ENCODE measurements at regions not wholly inside any gene's neighbourhood (a gene's known extent, or its start where the extent isn't known, plus 50 kb on each side); places are given as distances from the start of the nearest gene placed in this dataset.
A peak's percentile ranks its signal among the peaks of the same experiment; 100 is the strongest.

DNA sequence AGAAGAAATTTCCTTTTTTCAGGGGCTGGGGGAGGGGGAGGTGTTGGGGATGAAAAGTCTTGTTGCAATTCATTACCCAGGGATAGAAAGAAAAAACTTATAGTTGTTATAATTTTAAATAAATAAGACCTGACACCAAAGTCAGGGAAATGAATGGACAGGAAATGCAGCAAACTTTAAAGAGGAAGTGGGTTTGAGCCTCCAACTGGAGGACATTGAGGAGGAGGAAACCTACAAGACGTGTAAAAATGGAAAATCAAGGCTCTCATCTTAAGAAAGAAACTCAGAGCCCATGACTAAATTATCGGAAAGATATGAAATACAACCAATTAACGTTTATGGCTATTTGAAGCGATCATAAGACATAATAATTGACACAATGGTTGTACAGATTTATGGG lies 54.4 kb downstream of the NIBAN1 start:
- no peak for DNase-seq

GRCh38 chr1:184915463-184916090 lies 58.7 kb downstream of the NIBAN1 start:
- no peak for DNase-seq

DNA sequence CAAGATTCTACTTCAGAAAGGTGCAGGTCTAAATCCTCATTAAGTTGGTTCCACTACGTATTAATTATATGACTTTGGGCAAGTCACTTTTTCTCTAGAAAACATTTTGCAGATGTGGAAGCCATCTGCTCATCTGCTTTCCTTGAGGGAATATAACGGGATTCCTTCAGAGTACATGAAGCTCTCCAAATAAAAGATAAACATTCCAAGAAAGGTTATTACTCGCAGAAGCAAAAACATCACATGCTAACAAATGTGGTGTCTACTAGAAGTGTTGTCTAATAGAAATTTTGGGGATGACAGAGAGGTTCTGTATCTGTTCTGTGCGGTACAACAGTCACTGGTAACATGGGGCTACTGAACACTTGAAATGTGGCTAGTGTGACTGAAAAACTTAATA lies 60.2 kb downstream of the NIBAN1 start:
- DNase-seq = no peak

GRCh38 chr1:184912392-184912791 lies 61.9 kb downstream of the NIBAN1 start:
- no peak for DNase-seq

- DNase-seq = no peak
These were observed 62.5 kb downstream of the NIBAN1 start for GRCh38 chr1:184911830-184912229.

DNA sequence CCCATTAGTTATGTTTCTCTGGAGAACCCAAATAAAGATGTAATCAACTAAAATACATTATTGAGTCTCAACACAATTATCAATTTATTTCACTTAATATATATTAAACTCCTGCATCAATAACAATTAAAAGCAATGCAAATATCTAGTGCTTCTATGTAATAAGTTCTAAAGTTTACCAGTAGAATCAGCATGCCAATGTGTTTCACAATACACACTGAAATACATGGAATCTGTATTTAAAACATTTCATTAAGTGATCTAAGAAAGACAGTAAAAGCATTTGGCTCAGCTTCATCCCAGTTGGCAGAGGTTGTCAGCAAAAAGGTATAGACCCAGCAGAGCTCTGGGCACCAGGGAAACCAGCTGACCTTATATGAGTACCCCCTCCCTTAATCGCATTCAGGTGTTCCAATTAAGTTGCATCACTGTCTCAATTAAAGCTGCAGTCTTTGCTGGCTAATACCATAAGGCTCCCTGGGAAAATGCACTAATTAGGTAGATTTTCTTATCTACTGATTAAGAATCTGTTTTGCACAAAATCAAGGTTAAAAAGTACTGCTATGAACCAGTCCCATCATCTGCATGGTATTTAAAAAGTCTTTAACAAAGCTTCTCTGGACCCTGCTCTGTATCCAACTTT lies 63.1 kb downstream of the NIBAN1 start:
- DNase-seq = no peak

GRCh38 chr1:184910691-184911091 lies 63.6 kb downstream of the NIBAN1 start:
- DNase-seq = no peak

- no peak for DNase-seq
These were observed 64.3 kb downstream of the NIBAN1 start for GRCh38 chr1:184910005-184910404.

- no peak for DNase-seq
These were observed 65.3 kb downstream of the NIBAN1 start for GRCh38 chr1:184909019-184909418.

DNA sequence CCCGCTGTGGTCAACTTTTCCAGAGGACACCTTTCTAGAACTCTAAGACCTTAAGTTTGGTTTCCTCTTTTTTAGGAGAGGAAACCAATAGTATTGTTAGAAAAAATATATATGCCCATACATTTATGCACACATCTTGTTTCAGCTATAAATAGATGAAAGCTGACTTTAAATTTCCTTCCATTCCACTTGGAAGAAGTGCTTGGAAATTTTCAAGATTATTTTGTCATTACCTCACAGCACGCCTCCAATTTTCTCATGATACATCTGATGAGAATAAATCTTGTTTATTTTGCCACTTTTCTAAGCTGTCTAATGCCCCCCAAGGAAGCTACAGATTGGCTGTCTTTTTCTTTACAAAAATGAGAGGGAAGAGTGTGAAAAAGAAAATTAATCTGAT lies 65.8 kb downstream of the NIBAN1 start:
- DNase-seq = no peak

DNA sequence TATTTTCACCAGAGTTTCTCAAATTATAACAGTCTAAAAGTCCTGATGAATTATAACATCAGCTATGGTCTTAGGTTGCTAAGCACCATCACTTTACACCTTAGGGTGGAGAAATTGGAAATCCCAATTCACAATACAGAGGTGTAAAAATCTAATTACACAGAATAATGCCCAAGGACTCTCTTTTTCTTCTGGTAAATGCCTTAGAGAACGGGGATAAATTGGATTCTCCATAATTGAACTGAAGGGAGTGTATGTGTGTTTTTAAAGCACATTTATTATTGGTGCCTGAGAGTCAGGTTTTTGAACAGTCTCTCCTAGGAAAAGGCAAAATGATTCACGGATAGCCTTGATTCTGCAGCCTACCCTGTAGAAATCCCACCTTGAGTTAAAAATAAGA lies 66.8 kb downstream of the NIBAN1 start:
- no peak for DNase-seq

DNA sequence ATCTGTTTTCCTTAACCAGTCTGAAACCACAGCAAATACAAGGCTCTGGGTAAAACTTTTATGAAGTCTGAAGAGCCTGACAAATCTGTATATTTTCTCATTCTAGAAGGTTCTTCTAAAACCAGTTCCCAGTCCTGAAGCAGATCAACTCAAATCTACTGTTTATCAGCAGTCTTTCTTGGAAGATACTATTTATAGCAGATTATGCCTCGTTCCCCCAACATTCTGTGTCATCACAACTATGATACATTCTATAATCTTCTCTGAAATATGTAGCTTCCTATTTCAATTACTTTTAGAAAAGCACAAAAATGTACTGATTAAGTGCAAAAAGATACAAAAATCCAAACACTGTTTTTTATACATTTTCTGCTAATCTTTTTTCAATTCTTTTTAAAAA lies 67.5 kb downstream of the NIBAN1 start:
- no peak for DNase-seq

GRCh38 chr1:184905601-184906322 lies 68.5 kb downstream of the NIBAN1 start:
- DNase-seq = no peak

DNA sequence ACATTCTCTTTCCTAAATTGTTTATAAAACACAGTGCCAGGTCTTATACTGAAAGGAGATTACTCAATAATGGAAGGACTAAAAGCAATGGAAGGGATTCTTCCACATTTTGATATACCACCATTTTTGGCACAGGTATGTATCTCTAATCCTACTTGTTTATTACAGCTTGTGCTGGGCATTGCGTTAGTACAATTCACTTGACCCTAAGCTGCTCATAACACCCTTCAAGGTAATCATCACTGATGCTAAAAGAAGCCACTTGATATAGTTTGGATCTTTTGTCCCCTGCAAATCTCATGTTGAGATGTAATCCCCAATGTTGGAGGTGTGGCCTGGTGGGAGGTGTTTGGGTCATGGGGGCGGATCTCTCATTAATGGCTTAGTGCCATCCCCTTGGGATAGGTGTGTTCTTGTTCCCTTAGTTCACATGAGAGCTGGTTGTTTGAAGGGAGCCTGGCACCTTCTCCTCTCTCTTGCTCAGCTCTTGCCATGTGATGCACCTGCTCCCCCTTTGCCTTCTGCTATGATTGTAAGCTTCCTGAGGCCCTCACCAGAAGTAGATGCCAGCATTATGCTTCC lies 71.1 kb downstream of the NIBAN1 start:
- no peak for DNase-seq

GRCh38 chr1:184900507-184900906 lies 73.8 kb downstream of the NIBAN1 start:
- DNase-seq = no peak

- no peak for DNase-seq
These were observed 78.3 kb downstream of the NIBAN1 start for GRCh38 chr1:184896000-184896399.

DNA sequence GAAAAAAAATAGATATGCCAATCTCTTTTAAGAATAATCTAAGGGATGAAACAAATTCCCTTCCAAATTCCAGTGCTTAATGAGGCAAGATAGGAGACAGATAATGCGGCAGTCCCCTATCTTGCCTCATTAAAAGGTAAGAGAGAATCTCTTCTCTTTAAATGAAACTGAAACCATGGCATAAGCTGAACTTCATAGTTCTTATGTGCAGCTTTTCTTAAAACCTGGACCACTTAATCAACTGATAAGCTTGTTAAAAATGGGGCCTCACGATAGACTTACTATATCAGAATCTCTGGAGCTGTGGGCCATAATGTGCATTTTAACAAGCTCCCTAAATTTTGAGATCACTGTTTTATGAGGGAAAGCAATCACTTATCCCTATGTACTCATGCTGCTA lies 79.2 kb downstream of the NIBAN1 start:
- DNase-seq = no peak

DNA sequence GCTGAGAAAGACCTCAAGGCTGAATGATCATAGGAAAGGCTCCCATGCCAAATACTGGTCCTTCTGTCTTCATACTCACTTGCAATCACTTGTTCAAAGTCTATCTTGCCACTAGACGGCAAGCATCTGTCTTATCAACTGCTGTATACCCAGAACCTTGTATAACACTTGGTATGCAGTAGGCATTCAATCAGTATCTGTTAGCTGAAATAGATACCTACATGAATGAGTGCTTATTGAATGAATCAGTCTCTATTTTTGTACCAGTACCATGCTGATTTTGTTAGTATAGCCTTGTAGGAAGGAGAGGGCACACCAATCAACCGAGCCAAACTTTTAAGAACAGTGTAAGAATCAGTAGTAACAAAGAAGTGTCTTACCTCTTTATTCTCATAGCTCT lies 80.6 kb downstream of the NIBAN1 start:
- DNase-seq = no peak

DNA sequence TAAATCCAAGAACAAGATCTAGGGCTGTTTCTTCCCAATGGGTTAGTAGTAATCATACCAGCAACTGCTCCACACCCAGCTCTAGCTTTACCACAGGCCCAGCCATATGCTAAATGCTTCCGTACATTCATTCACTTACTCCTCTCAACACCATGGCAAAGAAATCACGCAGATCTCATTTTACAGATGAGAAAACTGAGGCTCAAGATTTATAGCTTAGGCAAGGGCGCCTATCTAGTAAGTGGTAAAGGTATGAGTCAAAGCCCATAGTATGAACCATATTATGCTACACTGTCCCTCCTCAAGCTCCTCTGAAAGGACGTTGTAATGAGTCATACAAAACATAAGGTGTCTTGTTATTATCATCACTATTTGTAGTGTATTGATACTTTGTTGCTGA lies 82.2 kb downstream of the NIBAN1 start:
- no peak for DNase-seq

- no peak for DNase-seq
These were observed 82.9 kb downstream of the NIBAN1 start for GRCh38 chr1:184891440-184891839.

DNA sequence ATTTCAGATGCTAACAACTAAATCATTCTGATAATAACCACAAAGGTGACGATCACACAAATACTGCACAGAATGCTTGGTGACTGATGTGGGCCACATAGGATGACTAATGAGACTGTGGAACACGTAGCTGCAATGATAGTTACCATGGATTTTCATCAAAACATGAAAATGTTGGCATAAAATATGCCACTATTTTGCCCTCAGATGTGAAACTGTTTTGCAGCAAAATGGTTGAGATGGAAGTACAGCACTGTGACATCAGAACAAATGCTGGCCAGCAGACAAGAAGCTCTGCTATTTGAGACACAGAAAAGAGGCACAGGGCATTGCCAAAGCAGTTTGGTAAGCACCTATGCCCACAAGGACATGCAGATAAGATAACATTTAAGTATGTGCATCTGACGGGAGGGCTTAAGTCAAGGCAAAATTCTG lies 83.8 kb downstream of the NIBAN1 start:
- peak; percentile 54 for DNase-seq

DNA sequence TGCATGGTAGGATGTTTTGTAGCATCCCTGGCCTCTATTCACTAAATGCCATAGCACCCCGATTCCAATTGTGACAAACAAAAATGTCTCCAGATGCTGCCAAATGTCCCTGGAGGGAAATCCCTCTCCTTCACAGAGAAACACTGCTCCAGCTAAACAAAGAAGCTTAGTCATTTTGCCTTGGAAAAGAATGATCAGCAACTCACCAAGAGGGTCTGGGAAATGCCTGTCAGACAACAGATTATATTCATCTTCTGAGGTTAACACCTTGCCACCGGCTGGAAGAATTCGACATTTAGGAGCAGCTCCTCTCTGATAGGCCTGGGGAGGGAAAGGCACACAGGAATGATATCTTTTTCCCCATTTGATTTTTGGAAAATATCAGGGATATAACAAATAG lies 84.4 kb downstream of the NIBAN1 start:
- no peak for DNase-seq

- DNase-seq = no peak
These were observed 85.1 kb downstream of the NIBAN1 start for GRCh38 chr1:184889166-184889565.

DNA sequence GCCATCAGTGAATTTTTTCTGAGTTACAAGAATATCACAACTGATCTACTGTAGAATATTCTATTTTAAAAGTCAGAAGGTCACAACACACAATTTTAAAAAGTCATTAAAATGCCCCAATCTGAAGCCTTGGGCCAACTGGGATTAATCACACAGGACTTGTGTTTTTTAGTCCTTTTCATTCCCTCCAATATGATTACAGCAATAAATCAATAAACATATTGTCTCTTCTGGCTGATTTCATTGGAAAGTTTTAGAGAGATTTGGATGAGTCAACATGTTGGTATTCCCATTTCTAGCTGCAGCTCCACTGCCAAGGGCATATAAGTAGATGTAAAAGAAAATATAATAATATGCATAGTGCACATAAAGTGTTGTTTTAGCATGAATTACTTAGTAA lies 85.8 kb downstream of the NIBAN1 start:
- no peak for DNase-seq

Measured in stimulated activated CD8-positive, alpha-beta memory T cell treated with anti-CD3 and anti-CD28 coated beads, Interleukin-4, amount 100 ng/mL, for 48 hours (primary cell).